HCT116 (cell line): ENCODE measurements at regions not wholly inside any gene's neighbourhood (a gene's known extent, or its start where the extent isn't known, plus 50 kb on each side); places are given as distances from the start of the nearest gene placed in this dataset.

Experiments used
- ATAC-seq: fragments of 200-7000 bp; cut with Tn5 transposase; 2 replicates; pipeline ENCODE4 v1.9.1; 2020; ENCODE audit warnings: mild to moderate bottlenecking, moderate library complexity
- BruUV-seq: library from RNA; stranded (reverse); fragments of 400-500 nt; replicated peaks from 2 replicates; lab custom pipeline; 2021; lab: Mats Ljungman, UMichigan
- CTCF ChIA-PET: fragments of 300-600 bp; sonication (Branson Sonifier 250); formaldehyde crosslinking; loops from one replicate; lab custom pipeline; 2021; ENCODE audit warnings: antibody characterized with exemption; lab: Charles Lee
- POLR2A ChIA-PET: fragments of 300-600, 350-600 bp; sonication (Branson Sonifier 250); formaldehyde crosslinking; loops from one replicate; lab custom pipeline; 2021; ENCODE audit warnings: antibody characterized with exemption; lab: Charles Lee
- RAD21 ChIA-PET, 2 experiments: fragments of 300-600 bp; sonication (Branson Sonifier 250); formaldehyde crosslinking; loops; one replicate each; lab custom pipeline; 2023; ENCODE audit warnings: low total read pairs in 2 of 2; ENCODE audit not compliant: uncharacterized antibody in 2 of 2, unreplicated experiment in 2 of 2, low non-redundant PET in 1 of 2; lab: Charles Lee
- DNase-seq: peaks from one replicate; pipeline ENCODE4 v3.0.0-alpha.2; 2010; ENCODE audit warnings: low read depth, low spot score
- H2AFZ ChIP-seq: fragments of 200-600 bp; shearing (Covaris generic), sonication (generic); 2 replicates; pipeline ENCODE4 v1.6.1; 2017; ENCODE audit warnings: low read depth, mixed run types, mixed read lengths, antibody characterized with exemption, low read length; ENCODE audit not compliant: poor library complexity, severe bottlenecking
- H3K27ac ChIP-seq: 2 replicates; pipeline ENCODE4 v1.5.1; 2012; ENCODE audit warnings: low read depth, low read length
- H3K27me3 ChIP-seq: fragments of 200-600 bp; sonication (generic); 2 replicates; pipeline ENCODE4 v1.6.1; 2016; ENCODE audit warnings: mixed run types, low read length, mixed read lengths; ENCODE audit not compliant: insufficient read depth
- H3K36me3 ChIP-seq, 2 experiments: fragments of 200-500 bp in 1 of 2; fragments of 200-600 bp in 1 of 2; sonication (Bioruptor generic) in 1 of 2; sonication (generic) in 1 of 2; 2 replicates each; pipeline versions ENCODE4 v1.5.1 to v1.6.1; 2014 to 2016; ENCODE audit warnings: low read length in 2 of 2, inconsistent platforms in 1 of 2, mixed read lengths in 1 of 2, mixed run types in 1 of 2; ENCODE audit not compliant: insufficient read depth in 2 of 2, control insufficient read depth in 1 of 2
- H3K4me1 ChIP-seq, 2 experiments: fragments of 200-600 bp in 1 of 2; sonication (generic) in 1 of 2; 2 replicates each; pipeline versions ENCODE4 v1.5.1 to v1.6.1; 2012 to 2017; ENCODE audit warnings: low read length in 2 of 2, inconsistent platforms in 1 of 2, mild to moderate bottlenecking in 1 of 2, mixed read lengths in 1 of 2, mixed run types in 1 of 2, moderate library complexity in 1 of 2; ENCODE audit not compliant: insufficient read depth in 2 of 2, control insufficient read depth in 1 of 2
- H3K4me2 ChIP-seq: fragments of 200-600 bp; sonication (generic); 2 replicates; pipeline ENCODE4 v1.6.1; 2017; ENCODE audit warnings: mixed run types, low read length, mixed read lengths
- H3K4me3 ChIP-seq, 2 experiments: fragments of 200-600 bp in 1 of 2; sonication (generic) in 1 of 2; replicated peaks in 1 of 2; 2 replicates each; pipeline ENCODE4 v1.5.1; 2011 to 2016; ENCODE audit warnings: low read length in 2 of 2, control low read depth in 1 of 2, low read depth in 1 of 2, mild to moderate bottlenecking in 1 of 2, mixed read lengths in 1 of 2, mixed run types in 1 of 2
- H3K79me2 ChIP-seq: fragments of 200-600 bp; sonication (generic); 2 replicates; pipeline ENCODE4 v1.6.1; 2017; ENCODE audit warnings: mild to moderate bottlenecking, mixed run types, low read length, moderate library complexity, mixed read lengths; ENCODE audit not compliant: insufficient read depth
- H3K9ac ChIP-seq: fragments of 200-600 bp; sonication (generic); 2 replicates; pipeline ENCODE4 v1.6.1; 2016; ENCODE audit warnings: low read length, mixed read lengths
- H3K9me2 ChIP-seq: fragments of 200-600 bp; sonication (generic), shearing (Covaris generic); 2 replicates; pipeline ENCODE4 v1.6.1; 2017; ENCODE audit warnings: mixed run types, mild to moderate bottlenecking, moderate library complexity; ENCODE audit not compliant: insufficient read depth
- H3K9me3 ChIP-seq, 2 experiments: fragments of 200-500 bp in 1 of 2; fragments of 200-600 bp in 1 of 2; sonication (Bioruptor generic) in 1 of 2; sonication (generic) in 1 of 2; 2 replicates each; pipeline ENCODE4 v1.6.1; 2014 to 2017; ENCODE audit warnings: low read length in 2 of 2, mixed read lengths in 2 of 2, inconsistent platforms in 1 of 2, low read depth in 1 of 2, mild to moderate bottlenecking in 1 of 2, mixed run types in 1 of 2, moderate library complexity in 1 of 2; ENCODE audit not compliant: control insufficient read depth in 1 of 2, insufficient read depth in 1 of 2
- H4K20me1 ChIP-seq: fragments of 200-600 bp; sonication (generic), shearing (Covaris generic); 2 replicates; pipeline ENCODE4 v1.6.1; 2017; ENCODE audit warnings: mixed run types, mild to moderate bottlenecking, moderate library complexity; ENCODE audit not compliant: insufficient read depth
- CTCF ChIP-seq, 3 experiments: fragments of 200-600 bp in 1 of 3; sonication (generic) in 1 of 3; IDR thresholded peaks in 2 of 3; conservative IDR thresholded peaks in 1 of 3; 2 replicates each; pipeline ENCODE4 v1.5.1; 2012 to 2017; ENCODE audit warnings: low read depth in 2 of 3, low read length in 2 of 3, antibody characterized with exemption in 1 of 3, borderline replicate concordance in 1 of 3, control low read depth in 1 of 3, mild to moderate bottlenecking in 1 of 3, mixed read lengths in 1 of 3, mixed run types in 1 of 3, moderate library complexity in 1 of 3; ENCODE audit not compliant: insufficient read depth in 1 of 3
- EGR1 ChIP-seq: IDR thresholded peaks from 2 replicates; pipeline ENCODE4 v1.6.1; 2012; ENCODE audit warnings: low read depth
- EZH2 ChIP-seq: fragments of 200-600 bp; sonication (generic); IDR thresholded peaks from 2 replicates; pipeline ENCODE4 v1.6.1; 2017; ENCODE audit warnings: antibody characterized with exemption, mixed run types
- FOSL1 ChIP-seq: IDR thresholded peaks from 2 replicates; pipeline ENCODE4 v1.6.1; 2012; ENCODE audit warnings: low read depth
- MAX ChIP-seq: IDR thresholded peaks from 2 replicates; pipeline ENCODE4 v1.6.1; 2012
- POLR2A ChIP-seq: IDR thresholded peaks from 2 replicates; pipeline ENCODE4 v1.7.0; 2011; ENCODE audit warnings: borderline replicate concordance; ENCODE audit not compliant: insufficient read depth, insufficient read length; ENCODE audit errors: extremely low read depth
- POLR2AphosphoS5 ChIP-seq: IDR thresholded peaks from 2 replicates; pipeline ENCODE4 v1.6.1; 2011; ENCODE audit warnings: mild to moderate bottlenecking, low read depth, low read length, moderate library complexity
- RAD21 ChIP-seq: IDR thresholded peaks from 2 replicates; pipeline ENCODE4 v1.6.1; 2012; ENCODE audit warnings: low read depth, mild to moderate bottlenecking
- REST ChIP-seq: IDR thresholded peaks from 2 replicates; pipeline ENCODE4 v1.6.1; 2012; ENCODE audit warnings: low read depth
- SP1 ChIP-seq: IDR thresholded peaks from 2 replicates; pipeline ENCODE4 v1.6.1; 2012; ENCODE audit warnings: low read depth
- TCF7L2 ChIP-seq: IDR thresholded peaks from 2 replicates; pipeline ENCODE4 v1.7.0; 2011; ENCODE audit warnings: borderline replicate concordance, inconsistent platforms; ENCODE audit not compliant: insufficient read depth, insufficient read length; ENCODE audit errors: extremely low read depth
- intact Hi-C: fragments of 100-400 bp; cut with micrococcal nuclease; formaldehyde crosslinking; loops from 2 replicates; pipeline ENCODE4 v1.10.0; 2022

DNA sequence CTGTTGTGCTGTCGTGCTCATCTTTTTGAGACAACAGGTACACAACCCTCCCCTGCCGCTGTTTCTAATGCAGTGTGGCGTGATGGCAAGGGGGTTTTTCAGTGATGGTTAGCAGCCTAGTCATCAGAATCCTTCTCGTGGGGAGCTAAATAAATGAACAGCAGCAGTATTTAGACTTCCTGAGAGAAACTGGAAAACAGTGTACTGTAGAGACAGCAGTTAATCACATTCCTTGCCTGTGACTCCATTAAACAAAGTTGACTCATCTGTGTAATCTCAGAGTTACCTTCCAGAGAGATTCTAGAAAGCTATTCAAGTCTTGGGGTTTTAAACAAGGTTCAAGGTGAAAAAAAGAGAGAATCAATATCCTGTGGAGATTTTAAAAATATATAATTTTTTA lies 1753.2 kb upstream of the PCDH7 start:
- peaks cover 0 to 4% of the 10 kb centered on the region in 2 experiments; a peak in 1 of 4 replicates for H3K4me1 ChIP-seq
- no TSS peak for BruUV-seq
- peak overlapping the region; percentile 76 for H2AFZ ChIP-seq

GRCh38 chr4:28973587-28974350 lies 1746.4 kb upstream of the PCDH7 start:
- H3K27ac ChIP-seq = no peak overlapping the region
- H4K20me1 ChIP-seq = no peaks in the 10 kb centered on the region
- BruUV-seq = no TSS peak
- H3K79me2 ChIP-seq = no peaks in the 10 kb centered on the region
- no peak overlapping the region for H3K4me2 ChIP-seq
- no peaks in the 10 kb centered on the region for H3K27me3 ChIP-seq
- TF ChIP-seq POLR2AphosphoS5 = no peak
- no peak for TF ChIP-seq TCF7L2
- TF ChIP-seq EZH2 = no peak
- no peak for TF ChIP-seq POLR2A
- TF ChIP-seq REST = no peak
- TF ChIP-seq EGR1 = no peak
- TF ChIP-seq SP1 = no peak
- TF ChIP-seq RAD21 = no peak
- no peak for TF ChIP-seq MAX
- no peak for TF ChIP-seq CTCF (IDR thresholded peaks at IDR 0.05 in 2 of 3, conservative IDR thresholded peaks at IDR 0.05 in 1 of 3; ENCODE audit: borderline replicate concordance in 1 of 3, insufficient read depth in 1 of 3, low read depth in 2 of 3, low read length in 2 of 3)
- no peak overlapping the region for H3K4me3 ChIP-seq
- DNase-seq = no peak
- H3K4me1 ChIP-seq = no peaks in the 10 kb centered on the region
- no peaks in the 10 kb centered on the region for H3K36me3 ChIP-seq
- CTCF ChIA-PET = no interaction called here
- no peak overlapping the region for H3K9ac ChIP-seq
- H3K9me3 ChIP-seq = no peaks in the 10 kb centered on the region
- no peak overlapping the region for H2AFZ ChIP-seq
- intact Hi-C loops = no loop called here
- RAD21 ChIA-PET = no interaction called here
- H3K9me2 ChIP-seq = no peaks in the 10 kb centered on the region
- no peak for ATAC-seq
- POLR2A ChIA-PET = no interaction called here

More for the DNA sequence above, 1753.2 kb upstream of the PCDH7 start:
- POLR2A ChIA-PET = no interaction called here
- Histone ChIP-seq H3K27ac (no peak overlapping the region), H3K4me3 (no peak overlapping the region), H3K27me3 (no peaks in the 10 kb centered on the region), H3K9me2 (no peaks in the 10 kb centered on the region), H3K79me2 (no peaks in the 10 kb centered on the region), H3K9me3 (no peaks in the 10 kb centered on the region), H3K9ac (no peak overlapping the region), H3K4me2 (no peak overlapping the region), H4K20me1 (no peaks in the 10 kb centered on the region), H3K36me3 (no peaks in the 10 kb centered on the region)
- RAD21 ChIA-PET = no interaction called here
- CTCF ChIA-PET = no interaction called here
- no peak for TF ChIP-seq MAX
- TF ChIP-seq FOSL1 = 0 out of 2 replicates have a peak, but pooled peaks have one; percentile 11
- DNase-seq = no peak
- ATAC-seq = no peak
- intact Hi-C loops = no loop called here
